Esophagus muscularis mucosa (tissue), 4 donors: ENCODE measurements at regions not wholly inside any gene's neighbourhood (a gene's known extent, or its start where the extent isn't known, plus 50 kb on each side); places are given as distances from the start of the nearest gene placed in this dataset.

Experiments
- DNase-seq: peaks from one replicate; pipeline ENCODE4 v3.0.0-alpha.2; 2017; ENCODE audit errors: extremely low spot score
- H3K27ac ChIP-seq, 4 donors: fragments of 200-600 bp; sonication (generic); replicated peaks in 1 of 4; 1 replicate in 3 of 4; 2 replicates in 1 of 4; pipeline ENCODE4 v1.5.1; 2016 to 2019; ENCODE audit warnings: mild to moderate bottlenecking in 1 of 4
- H3K27me3 ChIP-seq, 4 donors: fragments of 200-600 bp; sonication (generic); one replicate each; pipeline versions ENCODE4 v1.5.1 to v1.6.0; 2016 to 2019
- H3K36me3 ChIP-seq, 4 donors: fragments of 200-600 bp; sonication (generic); one replicate each; pipeline ENCODE4 v1.5.1; 2016 to 2019
- H3K4me1 ChIP-seq, 4 donors: fragments of 200-600 bp; sonication (generic); one replicate each; pipeline ENCODE4 v1.5.1; 2016 to 2019
- H3K4me3 ChIP-seq, 4 donors: fragments of 200-600 bp; sonication (generic); 1 replicate in 2 of 4; 2 replicates in 2 of 4; pipeline ENCODE4 v1.5.1; 2016 to 2019; ENCODE audit warnings: mild to moderate bottlenecking in 4 of 4, moderate library complexity in 1 of 4
- H3K9me3 ChIP-seq, 4 donors: fragments of 200-600 bp; sonication (generic); 1 replicate in 3 of 4; 2 replicates in 1 of 4; pipeline ENCODE4 v1.5.1; 2016 to 2019
- EP300 ChIP-seq: sonication (generic); formaldehyde crosslinking; IDR thresholded peaks from one replicate; pipeline ENCODE4 v1.6.1; 2017; ENCODE audit warnings: antibody characterized with exemption
- POLR2A ChIP-seq: fragments of 450-650 bp; IDR thresholded peaks from one replicate; pipeline ENCODE4 v1.6.1; 2017; ENCODE audit warnings: antibody characterized with exemption, moderate library complexity, mild to moderate bottlenecking, low read depth
- POLR2AphosphoS5 ChIP-seq, 2 donors: sonication (generic); formaldehyde crosslinking; IDR thresholded peaks; one replicate each; pipeline ENCODE4 v1.6.1; 2017; ENCODE audit warnings: antibody characterized with exemption in 2 of 2
- WGBS: methylation state at CpG from one replicate; pipeline ENCODE4 v1.1.5; 2018; 5-methylcytosine and 5-hydroxymethylcytosine counted together
- intact Hi-C: fragments of 100-400 bp; cut with DNase I; formaldehyde crosslinking; loops from one replicate; pipeline ENCODE4 v1.15.1; 2023
- TF ChIP-seq, protein P1 (sequence below), 3 experiments: fragments of 200-600 bp in 2 of 3; fragments of 450-650 bp in 1 of 3; sonication (generic) in 2 of 3; IDR thresholded peaks; one replicate each; pipeline ENCODE4 v1.5.1; 2017 to 2019; ENCODE audit warnings: antibody characterized with exemption in 3 of 3, mild to moderate bottlenecking in 2 of 3, moderate library complexity in 1 of 3

DNA sequence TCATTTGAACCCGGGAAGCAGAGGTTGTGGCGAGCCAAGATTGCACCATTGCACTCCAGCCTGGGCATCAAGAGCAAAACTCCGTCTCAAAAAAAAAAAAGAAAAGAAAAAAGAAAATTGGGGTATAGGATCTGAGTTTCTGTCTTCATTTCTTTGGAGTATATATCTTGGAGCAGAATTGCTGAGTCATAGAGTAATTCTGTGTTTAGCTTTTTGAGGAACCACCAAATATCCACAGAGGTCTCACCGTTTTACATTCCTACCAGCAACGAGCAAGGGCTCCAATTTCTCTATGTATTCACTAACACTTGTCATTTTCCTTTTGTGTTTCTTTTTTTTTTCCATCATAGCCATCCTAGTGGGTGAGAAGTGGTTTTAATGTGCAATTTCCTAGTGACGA is 87.6 kb upstream of the TEX51 start:
- Histone ChIP-seq H3K4me1 (no peaks in the 10 kb centered on the region), H3K9me3 (peaks cover 0 to 11% (median 5%) of the 10 kb centered on the region in 4 donors), H3K27me3 (no peaks in the 10 kb centered on the region), H3K4me3 (no peak overlapping the region), H3K27ac (no peak overlapping the region), H3K36me3 (no peaks in the 10 kb centered on the region)
- 76% methylated on average over 6 of the region's 6 CpGs for WGBS
- intact Hi-C loops = no loop called here
- TF ChIP-seq EP300 = no peak
- no peak for DNase-seq

DNA sequence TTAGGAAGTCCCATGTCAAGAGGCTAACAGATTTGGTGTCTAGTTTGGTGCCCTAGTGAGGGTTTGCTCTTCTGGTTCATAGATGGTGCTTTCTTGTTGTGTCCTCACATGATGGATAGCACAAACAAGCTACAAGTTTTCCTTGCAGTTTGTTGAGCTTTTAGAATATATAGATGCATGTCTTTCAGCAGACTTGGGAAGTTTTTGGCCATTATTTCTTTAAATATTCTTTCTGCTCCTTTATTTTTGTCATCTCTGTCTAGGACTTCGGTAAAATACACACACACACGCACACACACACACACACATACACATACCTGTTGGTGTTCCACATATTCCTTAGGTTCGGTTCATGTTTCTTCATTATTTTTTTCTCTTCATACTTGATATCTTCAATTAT is 81.5 kb upstream of the TEX51 start:
- Histone ChIP-seq H3K36me3 (no peaks in the 10 kb centered on the region), H3K27me3 (peaks cover 0 to 5% (median 0%) of the 10 kb centered on the region in 4 donors), H3K9me3 (peaks cover 0 to 29% (median 9%) of the 10 kb centered on the region in 4 donors), H3K4me1 (no peaks in the 10 kb centered on the region), H3K27ac (no peak overlapping the region), H3K4me3 (no peak overlapping the region)
- 77% methylated on average over 3 of the region's 3 CpGs for WGBS
- DNase-seq = peak; percentile 8
- intact Hi-C loops = no loop called here
- no peak for TF ChIP-seq POLR2AphosphoS5 (IDR thresholded peaks at IDR 0.05)
- TF ChIP-seq, protein P1, sequence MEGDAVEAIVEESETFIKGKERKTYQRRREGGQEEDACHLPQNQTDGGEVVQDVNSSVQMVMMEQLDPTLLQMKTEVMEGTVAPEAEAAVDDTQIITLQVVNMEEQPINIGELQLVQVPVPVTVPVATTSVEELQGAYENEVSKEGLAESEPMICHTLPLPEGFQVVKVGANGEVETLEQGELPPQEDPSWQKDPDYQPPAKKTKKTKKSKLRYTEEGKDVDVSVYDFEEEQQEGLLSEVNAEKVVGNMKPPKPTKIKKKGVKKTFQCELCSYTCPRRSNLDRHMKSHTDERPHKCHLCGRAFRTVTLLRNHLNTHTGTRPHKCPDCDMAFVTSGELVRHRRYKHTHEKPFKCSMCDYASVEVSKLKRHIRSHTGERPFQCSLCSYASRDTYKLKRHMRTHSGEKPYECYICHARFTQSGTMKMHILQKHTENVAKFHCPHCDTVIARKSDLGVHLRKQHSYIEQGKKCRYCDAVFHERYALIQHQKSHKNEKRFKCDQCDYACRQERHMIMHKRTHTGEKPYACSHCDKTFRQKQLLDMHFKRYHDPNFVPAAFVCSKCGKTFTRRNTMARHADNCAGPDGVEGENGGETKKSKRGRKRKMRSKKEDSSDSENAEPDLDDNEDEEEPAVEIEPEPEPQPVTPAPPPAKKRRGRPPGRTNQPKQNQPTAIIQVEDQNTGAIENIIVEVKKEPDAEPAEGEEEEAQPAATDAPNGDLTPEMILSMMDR (IDR thresholded peaks at IDR 0.05) = no peak
- no peak for TF ChIP-seq POLR2A
- TF ChIP-seq EP300 = no peak

DNA sequence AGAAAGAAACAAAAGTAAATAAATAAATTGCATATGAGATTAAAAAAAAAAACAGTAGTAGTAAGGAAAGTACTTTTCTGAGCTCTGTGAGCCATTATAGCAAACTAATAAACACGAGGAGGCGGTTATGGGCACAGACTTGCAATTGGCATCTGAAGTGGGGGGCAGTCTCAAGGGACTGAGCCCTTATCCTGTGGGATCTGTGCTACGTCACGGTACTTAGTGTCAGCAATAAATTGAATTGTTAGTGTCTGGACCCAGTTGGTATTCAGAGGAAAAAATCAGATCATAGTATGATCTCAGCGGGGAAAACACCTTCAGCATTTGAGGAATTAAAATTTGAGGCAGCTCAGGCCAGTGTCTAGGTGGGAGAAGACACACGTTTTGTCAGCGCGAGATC is 76.6 kb upstream of the TEX51 start:
- no peak overlapping the region for H3K4me3 ChIP-seq

DNA sequence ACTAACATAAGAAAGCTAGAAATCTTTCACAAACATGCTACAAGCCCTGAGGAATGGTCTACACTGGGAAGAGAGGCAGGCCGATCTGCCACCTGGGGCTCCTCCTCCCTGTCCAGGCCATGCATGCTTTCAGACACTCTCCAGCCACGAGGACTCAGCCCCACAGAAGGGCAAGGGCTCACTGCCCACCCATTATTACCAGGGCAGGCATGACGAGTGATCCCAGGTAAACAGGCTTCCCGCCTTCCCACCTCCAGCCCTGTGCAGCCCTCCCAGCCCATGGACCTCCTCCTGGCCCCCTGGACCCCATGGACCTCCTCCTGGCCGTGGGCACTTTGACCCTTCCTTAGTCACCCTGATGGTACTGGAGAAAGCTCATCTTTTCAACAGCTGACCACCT is 75.8 kb upstream of the TEX51 start:
- H3K27me3 ChIP-seq = no peaks in the 10 kb centered on the region
- peak; percentile 87 for DNase-seq

More for the DNA sequence above, 76.6 kb upstream of the TEX51 start:
- intact Hi-C loops = no loop called here
- no peaks in the 10 kb centered on the region for H3K36me3 ChIP-seq
- TF ChIP-seq POLR2A (no peak), POLR2AphosphoS5 (IDR thresholded peaks at IDR 0.05) (no peak), EP300 (no peak)
- TF ChIP-seq, protein P1 (IDR thresholded peaks at IDR 0.05) = no peak
- H3K27me3 ChIP-seq = no peaks in the 10 kb centered on the region
- peaks cover 0 to 10% (median 0%) of the 10 kb centered on the region in 4 donors for H3K9me3 ChIP-seq
- DNase-seq = peak; percentile 37
- H3K27ac ChIP-seq = no peak overlapping the region
- 89% methylated on average over 8 of the region's 8 CpGs for WGBS
- H3K4me1 ChIP-seq = no peaks in the 10 kb centered on the region

DNA sequence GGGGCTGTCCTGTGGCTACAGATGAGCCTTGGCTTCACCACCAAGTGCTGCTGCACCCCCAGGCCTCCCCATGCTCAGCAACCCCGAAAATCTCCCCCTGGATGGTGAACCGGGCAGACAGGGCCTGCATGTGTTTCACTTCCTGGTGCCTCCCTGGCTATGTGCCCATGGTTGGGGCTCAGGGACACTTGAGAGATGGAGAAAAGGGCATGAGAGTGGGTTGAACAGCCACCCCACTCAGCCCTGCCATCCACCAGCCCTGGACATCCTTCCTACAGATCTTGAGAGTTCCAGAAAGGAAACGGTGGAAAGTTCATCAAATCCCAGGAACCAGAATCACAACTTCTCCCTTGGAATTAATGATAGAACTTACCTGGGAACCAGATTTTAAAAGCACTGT is 74.7 kb upstream of the TEX51 start:
- no peaks in the 10 kb centered on the region for H3K36me3 ChIP-seq
- H3K27ac ChIP-seq = no peak overlapping the region
- H3K4me3 ChIP-seq = no peak overlapping the region
- WGBS = 83% methylated on average over 3 of the region's 3 CpGs
- no peaks in the 10 kb centered on the region for H3K9me3 ChIP-seq
- no peaks in the 10 kb centered on the region for H3K4me1 ChIP-seq
- no peaks in the 10 kb centered on the region for H3K27me3 ChIP-seq
- TF ChIP-seq POLR2AphosphoS5 (IDR thresholded peaks at IDR 0.05) = no peak
- peak; percentile 90 for DNase-seq
- intact Hi-C loops = no loop called here

More for the DNA sequence above, 75.8 kb upstream of the TEX51 start:
- 95% methylated on average over 4 of the region's 5 CpGs for WGBS
- intact Hi-C loops = no loop called here
- H3K4me3 ChIP-seq = no peak overlapping the region
- no peaks in the 10 kb centered on the region for H3K4me1 ChIP-seq
- no peaks in the 10 kb centered on the region for H3K36me3 ChIP-seq
- H3K9me3 ChIP-seq = peaks cover 0 to 6% (median 0%) of the 10 kb centered on the region in 4 donors
- no peak overlapping the region for H3K27ac ChIP-seq
- TF ChIP-seq EP300 (no peak), POLR2AphosphoS5 (IDR thresholded peaks at IDR 0.05) (no peak), POLR2A (no peak)
- TF ChIP-seq, protein P1 (IDR thresholded peaks at IDR 0.05) = no peak

DNA sequence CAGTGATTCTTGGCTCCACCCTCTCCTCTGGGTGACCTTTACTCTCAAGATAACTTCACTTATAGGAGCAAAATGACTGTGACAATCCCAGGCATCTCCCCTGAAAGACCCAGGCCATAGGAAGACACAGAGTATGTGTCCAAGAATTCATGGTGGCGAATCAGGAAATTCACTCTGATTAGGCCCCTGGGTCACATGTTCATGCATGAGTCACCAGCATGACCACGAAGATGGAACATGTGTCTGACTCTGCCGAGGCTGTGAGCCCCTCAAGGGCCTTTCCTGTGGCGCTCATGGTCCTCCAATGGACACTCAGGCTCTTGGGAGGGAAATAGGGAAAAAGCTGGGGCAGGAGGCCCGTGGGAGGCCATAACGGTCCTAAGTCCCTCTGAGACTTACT is 74.0 kb upstream of the TEX51 start:
- intact Hi-C loops = no loop called here
- WGBS = 90% methylated on average over 5 of the region's 6 CpGs
- DNase-seq = peak; percentile 66

More for the DNA sequence above, 74.0 kb upstream of the TEX51 start:
- TF ChIP-seq EP300 (no peak), POLR2A (no peak), POLR2AphosphoS5 (IDR thresholded peaks at IDR 0.05) (no peak)
- TF ChIP-seq, protein P1 (IDR thresholded peaks at IDR 0.05) = no peak
- no peaks in the 10 kb centered on the region for H3K27me3 ChIP-seq
- H3K4me3 ChIP-seq = no peak overlapping the region
- H3K9me3 ChIP-seq = no peaks in the 10 kb centered on the region
- no peak overlapping the region for H3K27ac ChIP-seq
- H3K4me1 ChIP-seq = no peaks in the 10 kb centered on the region
- H3K36me3 ChIP-seq = no peaks in the 10 kb centered on the region
